Smooth muscle cell (in vitro differentiated cells): ENCODE measurements at regions not wholly inside any gene's neighbourhood (a gene's known extent, or its start where the extent isn't known, plus 50 kb on each side); places are given as distances from the start of the nearest gene placed in this dataset.

Source experiments
- DNase-seq: peaks from one replicate; lab custom pipeline; 2025; ENCODE audit not compliant: unreplicated experiment; lab: John Stamatoyannopoulos, UW
- H2AFZ ChIP-seq: fragments of 200-600 bp; sonication (generic); 2 replicates; pipeline ENCODE4 v1.6.0; 2016; ENCODE audit warnings: antibody characterized with exemption, low read depth, mild to moderate bottlenecking
- H3F3A ChIP-seq: fragments of 200-600 bp; sonication (generic); 2 replicates; pipeline ENCODE4 v1.6.0; 2017; ENCODE audit warnings: antibody characterized with exemption, low read depth
- H3K27ac ChIP-seq: fragments of 200-600 bp; sonication (generic); 2 replicates; pipeline ENCODE4 v1.5.1; 2016; ENCODE audit warnings: low read depth, mild to moderate bottlenecking
- H3K27me3 ChIP-seq: fragments of 200-600 bp; sonication (generic); 2 replicates; pipeline ENCODE4 v1.6.1; 2016; ENCODE audit warnings: low read depth, mild to moderate bottlenecking
- H3K36me3 ChIP-seq: fragments of 200-600 bp; sonication (generic); 2 replicates; pipeline ENCODE4 v1.5.1; 2016; ENCODE audit warnings: low read depth
- H3K4me1 ChIP-seq: fragments of 200-600 bp; sonication (generic); 2 replicates; pipeline ENCODE4 v1.5.1; 2016; ENCODE audit warnings: low read depth
- H3K4me2 ChIP-seq: fragments of 200-600 bp; sonication (generic); 2 replicates; pipeline ENCODE4 v1.6.0; 2016; ENCODE audit warnings: mild to moderate bottlenecking
- H3K4me3 ChIP-seq: fragments of 200-600 bp; sonication (generic); 2 replicates; pipeline ENCODE4 v1.5.1; 2016; ENCODE audit warnings: mild to moderate bottlenecking
- H3K79me2 ChIP-seq: fragments of 200-600 bp; sonication (generic); 2 replicates; pipeline ENCODE4 v1.6.0; 2016; ENCODE audit warnings: low read depth, mild to moderate bottlenecking
- H3K9ac ChIP-seq: fragments of 200-600 bp; sonication (generic); 2 replicates; pipeline ENCODE4 v1.6.0; 2016; ENCODE audit warnings: low read depth
- H3K9me3 ChIP-seq: fragments of 200-600 bp; sonication (generic); replicated peaks from 2 replicates; pipeline ENCODE4 v1.5.1; 2016; ENCODE audit warnings: low read depth
- H4K20me1 ChIP-seq: fragments of 200-600 bp; sonication (generic); 2 replicates; pipeline ENCODE4 v1.6.0; 2016; ENCODE audit warnings: low read depth
- WGBS: methylation state at CpG from one replicate; pipeline ENCODE4 v1.1.7; 2016; ENCODE audit warnings: low lambda C conversion rate; 5-methylcytosine and 5-hydroxymethylcytosine counted together
- TF ChIP-seq, protein P1 (sequence below): fragments of 200-600 bp; sonication (generic); IDR thresholded peaks from 2 replicates; pipeline ENCODE4 v1.5.1; 2017; ENCODE audit warnings: borderline replicate concordance, mild to moderate bottlenecking, antibody characterized with exemption; ENCODE audit not compliant: insufficient read depth, poor library complexity, severe bottlenecking

DNA sequence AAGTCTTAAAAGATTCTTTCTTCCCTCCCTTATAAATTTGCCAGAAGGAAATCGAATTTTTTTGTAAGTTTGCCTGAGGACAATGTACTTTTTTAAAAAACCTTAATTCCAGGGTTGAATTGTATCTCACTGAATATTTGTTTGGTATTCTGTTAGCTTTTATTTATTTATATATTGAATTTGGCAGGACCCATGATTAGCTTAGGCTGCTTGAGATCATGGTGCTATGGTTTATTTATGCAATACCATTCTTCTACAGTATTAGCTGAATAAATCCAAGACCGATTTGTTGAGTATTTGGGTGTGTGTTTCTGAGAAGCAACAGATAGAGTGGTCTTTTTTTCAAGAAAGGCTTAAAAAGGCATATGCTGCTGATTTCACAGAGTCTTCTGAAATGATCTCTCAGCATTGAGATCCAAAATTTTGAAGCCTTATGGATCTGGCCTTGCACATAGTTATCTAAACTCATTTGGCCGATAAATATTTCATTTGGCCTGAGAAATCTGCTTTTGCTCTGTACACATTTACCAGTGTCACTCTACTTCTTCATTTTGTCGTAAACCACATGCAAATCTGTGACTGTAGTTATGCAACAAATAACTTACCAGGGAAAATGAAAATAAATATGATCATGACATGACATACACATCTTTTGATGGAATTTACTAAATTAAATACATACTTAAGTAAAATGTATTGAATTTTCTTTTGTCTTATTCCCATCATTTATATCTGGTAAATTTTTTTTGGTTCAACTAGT lies 265.8 kb upstream of the FLRT2 start:
- Histone ChIP-seq H3K27me3 (no peaks in the 10 kb centered on the region), H3K4me3 (no peak overlapping the region), H3F3A (no peaks in the 10 kb centered on the region), H3K79me2 (no peaks in the 10 kb centered on the region), H4K20me1 (no peaks in the 10 kb centered on the region), H3K27ac (no peak overlapping the region), H3K4me1 (no peaks in the 10 kb centered on the region), H3K9ac (no peak overlapping the region), H3K9me3 (no peaks in the 10 kb centered on the region), H3K4me2 (no peak overlapping the region), H3K36me3 (no peaks in the 10 kb centered on the region), H2AFZ (no peak overlapping the region)
- TF ChIP-seq, protein P1, sequence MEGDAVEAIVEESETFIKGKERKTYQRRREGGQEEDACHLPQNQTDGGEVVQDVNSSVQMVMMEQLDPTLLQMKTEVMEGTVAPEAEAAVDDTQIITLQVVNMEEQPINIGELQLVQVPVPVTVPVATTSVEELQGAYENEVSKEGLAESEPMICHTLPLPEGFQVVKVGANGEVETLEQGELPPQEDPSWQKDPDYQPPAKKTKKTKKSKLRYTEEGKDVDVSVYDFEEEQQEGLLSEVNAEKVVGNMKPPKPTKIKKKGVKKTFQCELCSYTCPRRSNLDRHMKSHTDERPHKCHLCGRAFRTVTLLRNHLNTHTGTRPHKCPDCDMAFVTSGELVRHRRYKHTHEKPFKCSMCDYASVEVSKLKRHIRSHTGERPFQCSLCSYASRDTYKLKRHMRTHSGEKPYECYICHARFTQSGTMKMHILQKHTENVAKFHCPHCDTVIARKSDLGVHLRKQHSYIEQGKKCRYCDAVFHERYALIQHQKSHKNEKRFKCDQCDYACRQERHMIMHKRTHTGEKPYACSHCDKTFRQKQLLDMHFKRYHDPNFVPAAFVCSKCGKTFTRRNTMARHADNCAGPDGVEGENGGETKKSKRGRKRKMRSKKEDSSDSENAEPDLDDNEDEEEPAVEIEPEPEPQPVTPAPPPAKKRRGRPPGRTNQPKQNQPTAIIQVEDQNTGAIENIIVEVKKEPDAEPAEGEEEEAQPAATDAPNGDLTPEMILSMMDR: no peak
- no peak for DNase-seq
- WGBS: 83% methylated on average over 4 of the region's 4 CpGs

DNA sequence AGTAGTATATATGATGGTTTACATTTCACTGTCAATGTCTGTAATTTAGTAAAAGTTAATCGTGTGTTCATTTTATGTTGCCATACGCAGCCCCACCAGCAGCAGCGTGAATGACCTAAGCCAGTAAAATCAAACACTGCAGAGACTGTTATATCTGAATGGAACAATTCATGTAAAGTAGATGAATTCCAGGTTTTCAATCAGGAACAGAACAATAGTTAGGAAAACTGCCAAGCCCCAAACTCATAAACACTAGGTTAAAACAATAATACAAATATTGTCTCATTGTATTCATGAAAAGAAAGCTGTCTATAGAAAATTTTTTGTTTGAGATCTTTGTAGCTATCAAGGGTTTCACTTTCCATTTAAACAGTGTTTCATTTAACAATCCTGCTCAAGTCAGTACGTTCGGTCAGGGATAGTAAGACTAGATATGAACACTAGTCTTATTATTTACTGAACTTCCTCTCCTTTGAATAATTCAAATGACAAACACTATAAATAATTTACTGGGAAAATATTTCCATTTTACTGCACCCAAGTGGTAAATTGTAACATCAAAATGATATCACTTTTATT lies 256.8 kb upstream of the FLRT2 start:
- H3K4me2 ChIP-seq: no peak overlapping the region
- no peaks in the 10 kb centered on the region for H3K27me3 ChIP-seq
- no peaks in the 10 kb centered on the region for H4K20me1 ChIP-seq
- DNase-seq: no peak
- 82% methylated on average over 5 of the region's 5 CpGs for WGBS
- no peak overlapping the region for H3K4me3 ChIP-seq
- no peaks in the 10 kb centered on the region for H3K9me3 ChIP-seq
- H3K36me3 ChIP-seq: no peaks in the 10 kb centered on the region
- H3K27ac ChIP-seq: no peak overlapping the region
- no peaks in the 10 kb centered on the region for H3K79me2 ChIP-seq
- no peak overlapping the region for H3K9ac ChIP-seq
- TF ChIP-seq, protein P1: no peak
- no peaks in the 10 kb centered on the region for H3F3A ChIP-seq
- peak overlapping the region; percentile 23 for H2AFZ ChIP-seq
- H3K4me1 ChIP-seq: no peaks in the 10 kb centered on the region

DNA sequence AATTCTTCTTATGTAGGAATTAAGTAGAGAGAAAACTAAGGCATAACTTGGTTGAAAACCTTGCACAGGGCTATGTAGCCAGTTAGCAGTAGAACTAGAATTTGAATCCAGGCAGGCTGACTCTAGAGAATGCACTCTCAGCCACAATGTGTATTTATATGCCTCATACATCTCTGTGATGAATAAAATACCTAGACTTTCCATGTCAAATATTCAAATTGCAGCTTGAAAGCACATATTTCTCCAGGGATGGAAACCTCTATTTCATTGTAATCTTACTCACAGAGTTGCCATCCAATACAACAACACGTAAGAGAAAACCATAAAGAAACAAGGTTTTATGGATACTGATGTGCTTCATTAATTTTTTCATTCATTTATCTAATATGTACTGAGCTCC lies 256.0 kb upstream of the FLRT2 start:
- Histone ChIP-seq H3K79me2 (no peaks in the 10 kb centered on the region), H3K4me3 (no peak overlapping the region), H3K36me3 (no peaks in the 10 kb centered on the region), H2AFZ (no peak overlapping the region), H3K27ac (no peak overlapping the region), H3K27me3 (no peaks in the 10 kb centered on the region), H4K20me1 (no peaks in the 10 kb centered on the region), H3K4me1 (no peaks in the 10 kb centered on the region), H3K9ac (no peak overlapping the region), H3F3A (no peaks in the 10 kb centered on the region), H3K4me2 (no peak overlapping the region), H3K9me3 (no peaks in the 10 kb centered on the region)
- 100% methylated on average over 1 of the region's 1 CpG for WGBS
- TF ChIP-seq, protein P1: no peak
- no peak for DNase-seq
